ENCODE measurements at regions not wholly inside any gene's neighbourhood (a gene's known extent, or its start where the extent isn't known, plus 50 kb on each side); places are given as distances from the start of the nearest gene placed in this dataset.

DNA sequence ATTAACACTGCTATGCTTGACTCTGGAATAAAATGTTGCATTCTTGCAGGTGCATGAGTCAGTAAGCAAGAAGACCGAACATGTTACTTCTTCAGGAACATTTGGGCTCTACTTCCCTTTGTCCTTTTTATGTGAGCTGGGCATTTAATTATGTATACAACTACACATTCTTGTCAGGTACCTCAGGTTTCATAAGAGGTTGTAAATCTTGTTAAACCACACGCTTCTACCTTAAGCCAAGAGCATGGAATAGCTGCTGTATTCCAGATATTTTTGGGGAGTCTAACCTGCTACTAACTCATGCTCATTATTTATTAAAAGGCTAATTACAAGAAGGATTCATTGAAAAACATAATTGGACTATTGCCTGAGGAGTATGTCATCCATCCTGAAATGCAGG is 414.2 kb upstream of the KLF6 start:
- TF ChIP-seq RAD21 (IDR thresholded peaks at IDR 0.05; ENCODE audit: low read depth) (no peak), CEBPB (IDR thresholded peaks at IDR 0.05) (no peak), ZBTB7A (IDR thresholded peaks at IDR 0.05; ENCODE audit: low read depth) (no peak), EP300 (IDR thresholded peaks at IDR 0.05; ENCODE audit: borderline replicate concordance) (no peak), YY1 (IDR thresholded peaks at IDR 0.05; ENCODE audit: low read depth) (no peak), NFIC (IDR thresholded peaks at IDR 0.05) (no peak), TEAD4 (IDR thresholded peaks at IDR 0.05) (no peak)
- TF ChIP-seq, protein P1, sequence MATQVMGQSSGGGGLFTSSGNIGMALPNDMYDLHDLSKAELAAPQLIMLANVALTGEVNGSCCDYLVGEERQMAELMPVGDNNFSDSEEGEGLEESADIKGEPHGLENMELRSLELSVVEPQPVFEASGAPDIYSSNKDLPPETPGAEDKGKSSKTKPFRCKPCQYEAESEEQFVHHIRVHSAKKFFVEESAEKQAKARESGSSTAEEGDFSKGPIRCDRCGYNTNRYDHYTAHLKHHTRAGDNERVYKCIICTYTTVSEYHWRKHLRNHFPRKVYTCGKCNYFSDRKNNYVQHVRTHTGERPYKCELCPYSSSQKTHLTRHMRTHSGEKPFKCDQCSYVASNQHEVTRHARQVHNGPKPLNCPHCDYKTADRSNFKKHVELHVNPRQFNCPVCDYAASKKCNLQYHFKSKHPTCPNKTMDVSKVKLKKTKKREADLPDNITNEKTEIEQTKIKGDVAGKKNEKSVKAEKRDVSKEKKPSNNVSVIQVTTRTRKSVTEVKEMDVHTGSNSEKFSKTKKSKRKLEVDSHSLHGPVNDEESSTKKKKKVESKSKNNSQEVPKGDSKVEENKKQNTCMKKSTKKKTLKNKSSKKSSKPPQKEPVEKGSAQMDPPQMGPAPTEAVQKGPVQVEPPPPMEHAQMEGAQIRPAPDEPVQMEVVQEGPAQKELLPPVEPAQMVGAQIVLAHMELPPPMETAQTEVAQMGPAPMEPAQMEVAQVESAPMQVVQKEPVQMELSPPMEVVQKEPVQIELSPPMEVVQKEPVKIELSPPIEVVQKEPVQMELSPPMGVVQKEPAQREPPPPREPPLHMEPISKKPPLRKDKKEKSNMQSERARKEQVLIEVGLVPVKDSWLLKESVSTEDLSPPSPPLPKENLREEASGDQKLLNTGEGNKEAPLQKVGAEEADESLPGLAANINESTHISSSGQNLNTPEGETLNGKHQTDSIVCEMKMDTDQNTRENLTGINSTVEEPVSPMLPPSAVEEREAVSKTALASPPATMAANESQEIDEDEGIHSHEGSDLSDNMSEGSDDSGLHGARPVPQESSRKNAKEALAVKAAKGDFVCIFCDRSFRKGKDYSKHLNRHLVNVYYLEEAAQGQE (IDR thresholded peaks at IDR 0.05; ENCODE audit: low read depth) = no peak
- TF ChIP-seq, protein P2, sequence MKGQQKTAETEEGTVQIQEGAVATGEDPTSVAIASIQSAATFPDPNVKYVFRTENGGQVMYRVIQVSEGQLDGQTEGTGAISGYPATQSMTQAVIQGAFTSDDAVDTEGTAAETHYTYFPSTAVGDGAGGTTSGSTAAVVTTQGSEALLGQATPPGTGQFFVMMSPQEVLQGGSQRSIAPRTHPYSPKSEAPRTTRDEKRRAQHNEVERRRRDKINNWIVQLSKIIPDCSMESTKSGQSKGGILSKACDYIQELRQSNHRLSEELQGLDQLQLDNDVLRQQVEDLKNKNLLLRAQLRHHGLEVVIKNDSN (IDR thresholded peaks at IDR 0.05) = no peak
- TF ChIP-seq, protein P3, sequence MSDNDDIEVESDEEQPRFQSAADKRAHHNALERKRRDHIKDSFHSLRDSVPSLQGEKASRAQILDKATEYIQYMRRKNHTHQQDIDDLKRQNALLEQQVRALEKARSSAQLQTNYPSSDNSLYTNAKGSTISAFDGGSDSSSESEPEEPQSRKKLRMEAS (IDR thresholded peaks at IDR 0.05) = no peak

Data from Ishikawa (cell line).